ENCODE measurements at regions not wholly inside any gene's neighbourhood (a gene's known extent, or its start where the extent isn't known, plus 50 kb on each side); places are given as distances from the start of the nearest gene placed in this dataset.

DNA sequence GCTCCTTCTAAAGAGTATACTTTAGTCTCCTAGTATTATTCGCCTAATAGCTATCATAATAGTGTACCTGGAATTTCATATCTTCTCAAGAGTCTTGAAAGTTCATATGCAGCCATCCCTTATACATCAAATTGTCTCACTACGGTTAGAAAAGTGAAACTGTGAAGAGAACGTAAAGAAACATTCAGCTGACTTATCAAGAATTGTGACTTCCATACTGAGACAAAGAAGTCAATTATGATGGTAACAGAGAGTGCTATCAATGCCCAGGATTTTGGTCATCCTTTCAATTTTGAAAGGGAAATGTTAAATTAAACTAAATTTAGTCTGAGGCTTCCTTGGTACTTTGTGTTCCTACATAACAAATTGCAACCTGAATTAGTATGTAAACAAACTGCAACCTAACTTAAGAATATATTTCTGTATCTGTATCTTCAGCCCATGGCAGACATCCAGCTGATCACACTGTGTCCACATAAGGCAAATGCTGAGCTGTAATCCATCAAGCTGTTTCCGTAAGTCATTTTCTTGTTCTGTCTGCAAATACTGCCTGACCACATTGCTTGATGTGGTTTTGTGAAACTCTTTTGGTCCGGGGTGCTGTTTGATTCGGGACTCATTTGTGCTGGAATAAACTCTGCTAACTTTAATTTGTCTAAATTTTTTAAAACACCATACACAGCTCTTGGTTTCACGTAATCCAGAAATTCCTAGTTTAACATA lies 469.6 kb downstream of the SI start (continued):
- TF ChIP-seq PBX3 (IDR thresholded peaks at IDR 0.05) (no peak), RAD21 (IDR thresholded peaks at IDR 0.05; ENCODE audit: low read length) (no peak), GATA2 (CRISPR knock-in tag; IDR thresholded peaks at IDR 0.05) (no peak), NRF1 (IDR thresholded peaks at IDR 0.05; ENCODE audit: low read depth, low read length) (no peak), IRF3 (IDR thresholded peaks at IDR 0.05; ENCODE audit: low read depth, low read length) (no peak)
- TF ChIP-seq, protein P1, sequence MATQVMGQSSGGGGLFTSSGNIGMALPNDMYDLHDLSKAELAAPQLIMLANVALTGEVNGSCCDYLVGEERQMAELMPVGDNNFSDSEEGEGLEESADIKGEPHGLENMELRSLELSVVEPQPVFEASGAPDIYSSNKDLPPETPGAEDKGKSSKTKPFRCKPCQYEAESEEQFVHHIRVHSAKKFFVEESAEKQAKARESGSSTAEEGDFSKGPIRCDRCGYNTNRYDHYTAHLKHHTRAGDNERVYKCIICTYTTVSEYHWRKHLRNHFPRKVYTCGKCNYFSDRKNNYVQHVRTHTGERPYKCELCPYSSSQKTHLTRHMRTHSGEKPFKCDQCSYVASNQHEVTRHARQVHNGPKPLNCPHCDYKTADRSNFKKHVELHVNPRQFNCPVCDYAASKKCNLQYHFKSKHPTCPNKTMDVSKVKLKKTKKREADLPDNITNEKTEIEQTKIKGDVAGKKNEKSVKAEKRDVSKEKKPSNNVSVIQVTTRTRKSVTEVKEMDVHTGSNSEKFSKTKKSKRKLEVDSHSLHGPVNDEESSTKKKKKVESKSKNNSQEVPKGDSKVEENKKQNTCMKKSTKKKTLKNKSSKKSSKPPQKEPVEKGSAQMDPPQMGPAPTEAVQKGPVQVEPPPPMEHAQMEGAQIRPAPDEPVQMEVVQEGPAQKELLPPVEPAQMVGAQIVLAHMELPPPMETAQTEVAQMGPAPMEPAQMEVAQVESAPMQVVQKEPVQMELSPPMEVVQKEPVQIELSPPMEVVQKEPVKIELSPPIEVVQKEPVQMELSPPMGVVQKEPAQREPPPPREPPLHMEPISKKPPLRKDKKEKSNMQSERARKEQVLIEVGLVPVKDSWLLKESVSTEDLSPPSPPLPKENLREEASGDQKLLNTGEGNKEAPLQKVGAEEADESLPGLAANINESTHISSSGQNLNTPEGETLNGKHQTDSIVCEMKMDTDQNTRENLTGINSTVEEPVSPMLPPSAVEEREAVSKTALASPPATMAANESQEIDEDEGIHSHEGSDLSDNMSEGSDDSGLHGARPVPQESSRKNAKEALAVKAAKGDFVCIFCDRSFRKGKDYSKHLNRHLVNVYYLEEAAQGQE (IDR thresholded peaks at IDR 0.05; ENCODE audit: low read depth, low read length), result no peak

DNA sequence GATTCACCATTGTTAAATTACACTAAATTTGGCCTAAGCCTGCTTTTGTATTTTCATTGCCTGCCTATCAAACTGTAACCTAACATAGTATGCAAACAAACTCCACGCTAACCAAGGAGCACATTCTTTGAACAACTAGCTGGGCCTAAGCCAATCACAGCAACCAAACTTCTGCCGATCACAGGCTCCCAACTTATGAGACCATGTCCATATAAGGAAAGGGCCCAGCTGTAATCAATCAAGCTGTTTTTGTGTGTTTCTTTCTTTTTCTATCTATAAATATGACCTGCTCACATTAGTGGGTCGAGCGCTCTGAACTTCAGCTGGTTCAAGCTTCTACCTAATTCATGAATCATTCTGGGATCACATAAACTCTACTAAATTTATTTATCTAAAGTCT lies 473.6 kb downstream of the SI start:
- Histone ChIP-seq H4K20me1 (ENCODE audit: insufficient read depth) (no peaks in the 10 kb centered on the region), H3K79me2 (ENCODE audit: insufficient read depth) (no peaks in the 10 kb centered on the region), H3K4me2 (no peak overlapping the region), H3K9ac (no peak overlapping the region), H3K27me3 (ENCODE audit: insufficient read depth) (no peaks in the 10 kb centered on the region), H2AFZ (ENCODE audit: low read depth) (no peak overlapping the region), H3K36me3 (replicated peaks in 1 of 2; ENCODE audit: control insufficient read depth in 1 of 2, insufficient read depth in 2 of 2, low read length in 1 of 2) (no peaks in the 10 kb centered on the region), H3K4me3 (ENCODE audit: low read depth in 2 of 2, low read length in 1 of 2) (no peak overlapping the region), H3F3A (replicated peaks; ENCODE audit: insufficient read depth) (no peaks in the 10 kb centered on the region), H3K27ac (ENCODE audit: low read depth in 2 of 2, low read length in 1 of 2) (no peak overlapping the region), H3K4me1 (ENCODE audit: control insufficient read depth in 1 of 2, insufficient read depth in 2 of 2, low read depth in 1 of 2, low read length in 1 of 2) (no peaks in the 10 kb centered on the region), H3K9me3 (no peaks in the 10 kb centered on the region; the same call in 1 of the 2 replicates), H3K9me2 (no peaks in the 10 kb centered on the region)
- WGBS (ENCODE audit: low lambda C conversion rate), result 50% methylated on average over 4 of the region's 4 CpGs
- CTCF ChIA-PET, result interaction anchor here (0.7 kb wide), 1 partner anchor 17 kb away, joined by 3 read pairs; no protein-coding TSS in a partner anchor
- POLR2A ChIA-PET, result no interaction called here
- no peak for DNase-seq
- TF ChIP-seq, protein P2, sequence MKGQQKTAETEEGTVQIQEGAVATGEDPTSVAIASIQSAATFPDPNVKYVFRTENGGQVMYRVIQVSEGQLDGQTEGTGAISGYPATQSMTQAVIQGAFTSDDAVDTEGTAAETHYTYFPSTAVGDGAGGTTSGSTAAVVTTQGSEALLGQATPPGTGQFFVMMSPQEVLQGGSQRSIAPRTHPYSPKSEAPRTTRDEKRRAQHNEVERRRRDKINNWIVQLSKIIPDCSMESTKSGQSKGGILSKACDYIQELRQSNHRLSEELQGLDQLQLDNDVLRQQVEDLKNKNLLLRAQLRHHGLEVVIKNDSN (IDR thresholded peaks at IDR 0.05; ENCODE audit: borderline replicate concordance, low read depth), result no peak
- TF ChIP-seq NRF1 (IDR thresholded peaks at IDR 0.05; ENCODE audit: low read depth, low read length) (no peak), RCOR1 (IDR thresholded peaks at IDR 0.05; ENCODE audit: low read length) (no peak), FOSL2 (IDR thresholded peaks at IDR 0.05; ENCODE audit: borderline replicate concordance, low read depth) (no peak), RXRA (IDR thresholded peaks at IDR 0.05; ENCODE audit: borderline replicate concordance, low read depth) (no peak), IRF3 (IDR thresholded peaks at IDR 0.05; ENCODE audit: low read depth, low read length) (no peak), SMC3 (IDR thresholded peaks at IDR 0.05; ENCODE audit: low read depth, low read length) (no peak), EZH2phosphoT487 (IDR thresholded peaks at IDR 0.05; ENCODE audit: borderline replicate concordance, low read depth) (no peak), ELF1 (IDR thresholded peaks at IDR 0.05) (no peak), YY1 (IDR thresholded peaks at IDR 0.05; ENCODE audit: low read depth) (no peak), NFIC (IDR thresholded peaks at IDR 0.05; ENCODE audit: borderline replicate concordance) (no peak)
- TF ChIP-seq, protein P3, sequence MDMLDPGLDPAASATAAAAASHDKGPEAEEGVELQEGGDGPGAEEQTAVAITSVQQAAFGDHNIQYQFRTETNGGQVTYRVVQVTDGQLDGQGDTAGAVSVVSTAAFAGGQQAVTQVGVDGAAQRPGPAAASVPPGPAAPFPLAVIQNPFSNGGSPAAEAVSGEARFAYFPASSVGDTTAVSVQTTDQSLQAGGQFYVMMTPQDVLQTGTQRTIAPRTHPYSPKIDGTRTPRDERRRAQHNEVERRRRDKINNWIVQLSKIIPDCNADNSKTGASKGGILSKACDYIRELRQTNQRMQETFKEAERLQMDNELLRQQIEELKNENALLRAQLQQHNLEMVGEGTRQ (IDR thresholded peaks at IDR 0.05; ENCODE audit: borderline replicate concordance, low read depth, low read length), result no peak
- TF ChIP-seq, protein P4, sequence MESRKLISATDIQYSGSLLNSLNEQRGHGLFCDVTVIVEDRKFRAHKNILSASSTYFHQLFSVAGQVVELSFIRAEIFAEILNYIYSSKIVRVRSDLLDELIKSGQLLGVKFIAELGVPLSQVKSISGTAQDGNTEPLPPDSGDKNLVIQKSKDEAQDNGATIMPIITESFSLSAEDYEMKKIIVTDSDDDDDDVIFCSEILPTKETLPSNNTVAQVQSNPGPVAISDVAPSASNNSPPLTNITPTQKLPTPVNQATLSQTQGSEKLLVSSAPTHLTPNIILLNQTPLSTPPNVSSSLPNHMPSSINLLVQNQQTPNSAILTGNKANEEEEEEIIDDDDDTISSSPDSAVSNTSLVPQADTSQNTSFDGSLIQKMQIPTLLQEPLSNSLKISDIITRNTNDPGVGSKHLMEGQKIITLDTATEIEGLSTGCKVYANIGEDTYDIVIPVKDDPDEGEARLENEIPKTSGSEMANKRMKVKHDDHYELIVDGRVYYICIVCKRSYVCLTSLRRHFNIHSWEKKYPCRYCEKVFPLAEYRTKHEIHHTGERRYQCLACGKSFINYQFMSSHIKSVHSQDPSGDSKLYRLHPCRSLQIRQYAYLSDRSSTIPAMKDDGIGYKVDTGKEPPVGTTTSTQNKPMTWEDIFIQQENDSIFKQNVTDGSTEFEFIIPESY (IDR thresholded peaks at IDR 0.05; ENCODE audit: borderline replicate concordance, low read depth), result no peak

Measured in SK-N-SH (cell line).